GM12878 (cell line): ENCODE measurements at regions not wholly inside any gene's neighbourhood (a gene's known extent, or its start where the extent isn't known, plus 50 kb on each side); places are given as distances from the start of the nearest gene placed in this dataset.

Source experiments
- ATAC-seq: fragments of 200-7000 bp; cut with Tn5 transposase; 3 replicates; pipeline ENCODE4 v1.9.1; 2020; ENCODE audit warnings: mild to moderate bottlenecking, moderate library complexity
- BruUV-seq: library from RNA; stranded (reverse); fragments of 400-500 nt; replicated peaks from 2 replicates; lab custom pipeline; 2021; lab: Mats Ljungman, UMichigan
- CTCF ChIA-PET: fragments of 300-600 bp; sonication (Branson Sonifier 250); formaldehyde crosslinking; extraction: SDS; loops from one replicate; lab custom pipeline; 2021; ENCODE audit warnings: inconsistent platforms; lab: Yijun Ruan, JAX
- POLR2A ChIA-PET: fragments of 350-600 bp; formaldehyde crosslinking; extraction: SDS; loops from one replicate; lab custom pipeline; 2021; ENCODE audit warnings: inconsistent platforms; lab: Charles Lee
- RAD21 ChIA-PET: fragments of 300-600 bp; sonication (Branson Sonifier 250); formaldehyde crosslinking; loops from one replicate; lab custom pipeline; 2023; ENCODE audit warnings: antibody characterized with exemption; ENCODE audit not compliant: unreplicated experiment; lab: Charles Lee
- SMC1A ChIA-PET: fragments of 300-600 bp; sonication (Branson Sonifier 250); formaldehyde crosslinking; loops from one replicate; lab custom pipeline; 2023; ENCODE audit not compliant: unreplicated experiment, uncharacterized antibody; lab: Charles Lee
- DNase-seq: peaks from one replicate; pipeline ENCODE4 v3.0.0-alpha.2; 2011; ENCODE audit warnings: low read depth, low spot score
- FAIRE-seq: peaks from 3 replicates; lab custom pipeline; 2011; peaks lifted over from hg19 to GRCh38; lab: Jason Lieb, UNC
- H2AFZ ChIP-seq: 2 replicates; pipeline ENCODE4 v1.6.0; 2011; ENCODE audit warnings: low read depth, low read length, control low read depth; ENCODE audit not compliant: control insufficient read depth
- H3K27ac ChIP-seq: 2 replicates; pipeline ENCODE4 v1.5.1; 2011; ENCODE audit warnings: control low read depth; ENCODE audit not compliant: control insufficient read depth, insufficient read depth
- H3K27me3 ChIP-seq, 2 experiments: replicated peaks in 1 of 2; 2 replicates each; pipeline versions ENCODE4 v1.6.0 to v1.6.1; 2011; ENCODE audit warnings: low read length in 1 of 2; ENCODE audit not compliant: control insufficient read depth in 2 of 2, insufficient read depth in 2 of 2
- H3K36me3 ChIP-seq, 2 experiments: 2 replicates each; pipeline ENCODE4 v1.5.1; 2011; ENCODE audit warnings: low read length in 1 of 2; ENCODE audit not compliant: control insufficient read depth in 2 of 2, insufficient read depth in 2 of 2
- H3K4me1 ChIP-seq: 2 replicates; pipeline ENCODE4 v1.6.1; 2011; ENCODE audit warnings: mild to moderate bottlenecking, low read length, moderate library complexity, mixed read lengths; ENCODE audit not compliant: control insufficient read depth, insufficient read depth
- H3K4me2 ChIP-seq: 2 replicates; pipeline ENCODE4 v1.6.0; 2011; ENCODE audit warnings: control low read depth; ENCODE audit not compliant: control insufficient read depth, insufficient read depth
- H3K4me3 ChIP-seq: fragments of 200-600 bp; sonication (generic); 2 replicates; pipeline ENCODE4 v1.5.1; 2016
- H3K79me2 ChIP-seq: 2 replicates; pipeline ENCODE4 v1.6.0; 2011; ENCODE audit warnings: low read length; ENCODE audit not compliant: control insufficient read depth, insufficient read depth
- H3K9ac ChIP-seq: 2 replicates; pipeline ENCODE4 v1.8.0; 2011; ENCODE audit warnings: low read length, control low read depth, mixed read lengths; ENCODE audit not compliant: control insufficient read depth, insufficient read depth
- H3K9me3 ChIP-seq: replicated peaks from 3 replicates; pipeline ENCODE4 v1.5.1; 2011; ENCODE audit warnings: mild to moderate bottlenecking, low read length; ENCODE audit not compliant: control insufficient read depth, insufficient read depth
- H4K20me1 ChIP-seq: 2 replicates; pipeline ENCODE4 v1.6.0; 2011; ENCODE audit not compliant: control insufficient read depth, insufficient read depth
- BACH1 ChIP-seq: fragments of 450-650 bp; IDR thresholded peaks from 2 replicates; pipeline ENCODE4 v1.6.1; 2017; ENCODE audit warnings: mild to moderate bottlenecking, borderline replicate concordance
- E2F4 ChIP-seq: IDR thresholded peaks from 2 replicates; pipeline ENCODE4 v1.6.1; 2012; ENCODE audit warnings: low read depth, low read length, improper control_type of control experiment
- EGR1 ChIP-seq, 2 experiments: IDR thresholded peaks; 1 replicate in 1 of 2; 2 replicates in 1 of 2; pipeline ENCODE4 v1.6.1; 2011 to 2012; ENCODE audit warnings: low read depth in 2 of 2, low read length in 2 of 2, borderline replicate concordance in 1 of 2, mild to moderate bottlenecking in 1 of 2, moderate library complexity in 1 of 2
- FOS ChIP-seq: IDR thresholded peaks from 3 replicates; pipeline ENCODE4 v1.6.1; 2011; ENCODE audit warnings: borderline replicate concordance; ENCODE audit not compliant: insufficient read length; ENCODE audit errors: extremely low read depth
- GABPA ChIP-seq: IDR thresholded peaks from 2 replicates; pipeline ENCODE4 v1.6.1; 2014; ENCODE audit warnings: antibody characterized with exemption, low read depth, mild to moderate bottlenecking, inconsistent platforms
- NFXL1 ChIP-seq: fragments of 450-650 bp; IDR thresholded peaks from 2 replicates; pipeline ENCODE4 v1.6.1; 2017; ENCODE audit warnings: antibody characterized with exemption, mild to moderate bottlenecking, borderline replicate concordance
- POLR2AphosphoS2 ChIP-seq: IDR thresholded peaks from 2 replicates; pipeline ENCODE4 v1.6.1; 2011; ENCODE audit warnings: low read depth, mild to moderate bottlenecking, low read length, improper control_type of control experiment, moderate library complexity
- POU2F2 ChIP-seq: IDR thresholded peaks from 3 replicates; pipeline ENCODE4 v1.6.1; 2011; ENCODE audit warnings: low read depth, mild to moderate bottlenecking, low read length, borderline replicate concordance
- RCOR1 ChIP-seq: conservative IDR thresholded peaks from 2 replicates; pipeline ENCODE4 v1.6.1; 2012; ENCODE audit warnings: low read depth, low read length, improper control_type of control experiment
- TBL1XR1 ChIP-seq: IDR thresholded peaks from 2 replicates; pipeline ENCODE4 v1.6.1; 2012; ENCODE audit warnings: low read depth, low read length, improper control_type of control experiment
- ZBTB40 ChIP-seq: fragments of 450-650 bp; IDR thresholded peaks from 2 replicates; pipeline ENCODE4 v1.6.1; 2016; ENCODE audit warnings: mild to moderate bottlenecking, moderate library complexity, borderline replicate concordance
- ZNF207 ChIP-seq: fragments of 450-650 bp; IDR thresholded peaks from 2 replicates; pipeline ENCODE4 v1.6.1; 2014; ENCODE audit warnings: antibody characterized with exemption, mild to moderate bottlenecking, borderline replicate concordance
- ZSCAN29 ChIP-seq: fragments of 450-650 bp; IDR thresholded peaks from 2 replicates; pipeline ENCODE4 v1.6.1; 2017; ENCODE audit warnings: mild to moderate bottlenecking, moderate library complexity
- WGBS: methylation state at CpG from one replicate; pipeline ENCODE4 v1.1.6; 2016; ENCODE audit warnings: low lambda C conversion rate; ENCODE audit not compliant: insufficient replicate concordance, insufficient coverage; ENCODE audit errors: missing lambda C conversion rate; 5-methylcytosine and 5-hydroxymethylcytosine counted together
- in situ Hi-C: fragments of 300-500 bp; cut with MboI; formaldehyde crosslinking; loops from 9 replicates; pipeline ENCODE4 v1.14.3; 2018; ENCODE audit warnings: mixed read lengths
- intact Hi-C: fragments of 100-400 bp; cut with micrococcal nuclease; formaldehyde crosslinking; loops from one replicate; pipeline ENCODE4 v1.14.2; 2022; ENCODE audit not compliant: unreplicated experiment

GRCh38 chr7:70883750-70884439, 248.0 kb upstream of the GALNT17 start:
- RAD21 ChIA-PET: no interaction called here
- in situ Hi-C loops (no loop called here), intact Hi-C loops (no loop called here)
- no peak for DNase-seq
- Histone ChIP-seq H3K4me3 (no peak overlapping the region), H3K9ac (no peak overlapping the region), H4K20me1 (no peaks in the 10 kb centered on the region), H3K4me1 (no peaks in the 10 kb centered on the region), H3K27me3 (no peaks in the 10 kb centered on the region), H3K79me2 (no peaks in the 10 kb centered on the region), H3K9me3 (no peaks in the 10 kb centered on the region; the same call in 2 of the 3 replicates), H3K4me2 (no peak overlapping the region), H2AFZ (no peak overlapping the region), H3K36me3 (no peaks in the 10 kb centered on the region), H3K27ac (no peak overlapping the region)
- CTCF ChIA-PET: interaction anchor here (0.7 kb wide), 1 partner anchor 317 kb away, joined by 3 read pairs; no protein-coding TSS in a partner anchor
- SMC1A ChIA-PET: no interaction called here
- no peak for FAIRE-seq
- BruUV-seq: no TSS peak
- POLR2A ChIA-PET: no interaction called here
- ATAC-seq: no peak
- TF ChIP-seq POU2F2: no peak
- TF ChIP-seq FOS: no peak
- WGBS: 41% methylated on average over 5 of the region's 5 CpGs

GRCh38 chr7:70884440-70884764, 247.5 kb upstream of the GALNT17 start:
- no peaks in the 10 kb centered on the region; the same call in 2 of the 3 replicates for H3K9me3 ChIP-seq
- BruUV-seq: no TSS peak
- in situ Hi-C loops: no loop called here
- H3K9ac ChIP-seq: no peak overlapping the region
- intact Hi-C loops: no loop called here
- H3K79me2 ChIP-seq: no peaks in the 10 kb centered on the region
- no peaks in the 10 kb centered on the region for H3K27me3 ChIP-seq
- no peak overlapping the region for H3K4me2 ChIP-seq
- no peak for DNase-seq
- ChIA-PET CTCF (interaction anchor here (0.7 kb wide), 1 partner anchor 318 kb away, joined by 3 read pairs; no protein-coding TSS in a partner anchor), RAD21 (no interaction called here), SMC1A (no interaction called here), POLR2A (no interaction called here)
- no peak for ATAC-seq
- H2AFZ ChIP-seq: no peak overlapping the region
- H3K4me1 ChIP-seq: no peaks in the 10 kb centered on the region
- no peak for FAIRE-seq
- H3K36me3 ChIP-seq: no peaks in the 10 kb centered on the region
- H3K27ac ChIP-seq: no peak overlapping the region
- H3K4me3 ChIP-seq: no peak overlapping the region
- no peaks in the 10 kb centered on the region for H4K20me1 ChIP-seq
- TF ChIP-seq EGR1 (IDR thresholded peaks at IDR 0.05; ENCODE audit: borderline replicate concordance in 1 of 2, low read depth in 2 of 2, low read length in 2 of 2) (no peak), POLR2AphosphoS2 (no peak), NFXL1 (no peak), ZSCAN29 (no peak), RCOR1 (no peak), ZBTB40 (no peak), ZNF207 (no peak), BACH1 (no peak), E2F4 (no peak), TBL1XR1 (no peak), GABPA (no peak)
